Spleen (tissue), 7 donors: ENCODE measurements at regions not wholly inside any gene's neighbourhood (a gene's known extent, or its start where the extent isn't known, plus 50 kb on each side); places are given as distances from the start of the nearest gene placed in this dataset.

Experiments
- POLR2A ChIP-seq, 3 donors: fragments of 450-650 bp; IDR thresholded peaks; one replicate each; pipeline ENCODE4 v1.5.1; 2017; ENCODE audit warnings: antibody characterized with exemption in 3 of 3, mild to moderate bottlenecking in 1 of 3
- POLR2AphosphoS5 ChIP-seq, 3 donors: sonication (generic); formaldehyde crosslinking; IDR thresholded peaks; one replicate each; pipeline ENCODE4 v1.5.1; 2017; ENCODE audit warnings: antibody characterized with exemption in 3 of 3
- TF ChIP-seq, protein P1 (sequence below), 11 experiments: fragments of 200-600 bp in 7 of 11; fragments of 450-650 bp in 4 of 11; sonication (generic) in 4 of 11; IDR thresholded peaks in 8 of 11; conservative IDR thresholded peaks in 3 of 11; 1 replicate in 7 of 11; 2 replicates in 4 of 11; pipeline versions ENCODE4 v1.4.0 to v1.8.0; 2016 to 2021; ENCODE audit warnings: antibody characterized with exemption in 11 of 11, inconsistent platforms in 4 of 11, mild to moderate bottlenecking in 1 of 11
- donor health status: DM: no; HTN: no; CAD: no; lungs with moderate emphysema.
- donor health status: DM: no; HTN: no; CAD: no.
- donor health status: DM: no; HTN: no; CAD: no.

DNA sequence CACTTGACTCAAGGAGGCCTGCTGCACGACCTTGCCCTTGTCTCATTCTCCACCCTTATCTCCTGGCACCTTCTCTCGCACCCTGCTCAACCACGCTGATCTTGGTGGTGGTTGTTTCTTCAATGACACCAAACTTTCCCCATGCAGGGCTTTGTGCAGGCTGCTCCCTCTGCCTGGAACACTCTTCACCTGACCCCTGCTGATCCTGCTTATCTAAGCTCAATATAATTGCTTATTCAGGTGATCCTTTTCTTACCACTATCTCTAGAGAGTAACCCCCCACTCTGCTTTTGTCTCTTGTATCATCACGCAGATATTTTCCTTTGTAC lies 604.4 kb downstream of the BUD13 start:
- TF ChIP-seq, protein P1, sequence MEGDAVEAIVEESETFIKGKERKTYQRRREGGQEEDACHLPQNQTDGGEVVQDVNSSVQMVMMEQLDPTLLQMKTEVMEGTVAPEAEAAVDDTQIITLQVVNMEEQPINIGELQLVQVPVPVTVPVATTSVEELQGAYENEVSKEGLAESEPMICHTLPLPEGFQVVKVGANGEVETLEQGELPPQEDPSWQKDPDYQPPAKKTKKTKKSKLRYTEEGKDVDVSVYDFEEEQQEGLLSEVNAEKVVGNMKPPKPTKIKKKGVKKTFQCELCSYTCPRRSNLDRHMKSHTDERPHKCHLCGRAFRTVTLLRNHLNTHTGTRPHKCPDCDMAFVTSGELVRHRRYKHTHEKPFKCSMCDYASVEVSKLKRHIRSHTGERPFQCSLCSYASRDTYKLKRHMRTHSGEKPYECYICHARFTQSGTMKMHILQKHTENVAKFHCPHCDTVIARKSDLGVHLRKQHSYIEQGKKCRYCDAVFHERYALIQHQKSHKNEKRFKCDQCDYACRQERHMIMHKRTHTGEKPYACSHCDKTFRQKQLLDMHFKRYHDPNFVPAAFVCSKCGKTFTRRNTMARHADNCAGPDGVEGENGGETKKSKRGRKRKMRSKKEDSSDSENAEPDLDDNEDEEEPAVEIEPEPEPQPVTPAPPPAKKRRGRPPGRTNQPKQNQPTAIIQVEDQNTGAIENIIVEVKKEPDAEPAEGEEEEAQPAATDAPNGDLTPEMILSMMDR (IDR thresholded peaks at IDR 0.05 in 8 of 11, conservative IDR thresholded peaks at IDR 0.05 in 3 of 11), result no peak
- TF ChIP-seq POLR2AphosphoS5 (IDR thresholded peaks at IDR 0.05) (no peak), POLR2A (IDR thresholded peaks at IDR 0.05) (no peak)
